Endothelial cell of umbilical vein (primary cell): ENCODE measurements at regions not wholly inside any gene's neighbourhood (a gene's known extent, or its start where the extent isn't known, plus 50 kb on each side); places are given as distances from the start of the nearest gene placed in this dataset.

ENCODE experiments used
- BruUV-seq: library from RNA; stranded (reverse); fragments of 400-500 nt; replicated peaks from 2 replicates; lab custom pipeline; 2021; lab: Mats Ljungman, UMichigan
- CTCF ChIA-PET: fragments of 300-600, 350-600 bp; sonication (Branson Sonifier 250); formaldehyde crosslinking; loops from one replicate; lab custom pipeline; 2021; ENCODE audit warnings: antibody characterized with exemption, inconsistent platforms; lab: Charles Lee
- POLR2A ChIA-PET: fragments of 300-600, 350-600 bp; sonication (Branson Sonifier 250); formaldehyde crosslinking; loops from one replicate; lab custom pipeline; 2021; ENCODE audit warnings: antibody characterized with exemption, inconsistent platforms; lab: Charles Lee
- DNase-seq: peaks from one replicate; pipeline ENCODE4 v3.0.0-alpha.2; 2011; ENCODE audit warnings: low read depth, low spot score
- FAIRE-seq: peaks from 2 replicates; lab custom pipeline; 2011; peaks lifted over from hg19 to GRCh38; lab: Jason Lieb, UNC
- H2AFZ ChIP-seq: 2 replicates; pipeline ENCODE4 v1.6.0; 2012; ENCODE audit warnings: low read depth, low read length, control low read depth, inconsistent platforms
- H3K27ac ChIP-seq: 2 replicates; pipeline ENCODE4 v1.5.1; 2011; ENCODE audit warnings: low read depth, mild to moderate bottlenecking, control low read depth, low read length, moderate library complexity; ENCODE audit not compliant: insufficient read depth
- H3K27me3 ChIP-seq, 2 experiments: 2 replicates each; pipeline versions ENCODE4 v1.6.0 to v1.6.1; 2011; ENCODE audit warnings: low read length in 2 of 2, mixed read lengths in 1 of 2; ENCODE audit not compliant: control insufficient read depth in 2 of 2, insufficient read depth in 2 of 2
- H3K36me3 ChIP-seq, 2 experiments: 2 replicates in 1 of 2; 3 replicates in 1 of 2; pipeline ENCODE4 v1.5.1; 2011; ENCODE audit warnings: low read length in 2 of 2, mild to moderate bottlenecking in 1 of 2, moderate library complexity in 1 of 2; ENCODE audit not compliant: control insufficient read depth in 2 of 2, insufficient read depth in 2 of 2; ENCODE audit errors: extremely low read depth in 1 of 2
- H3K4me1 ChIP-seq: 3 replicates; pipeline ENCODE4 v1.5.1; 2011; ENCODE audit warnings: mild to moderate bottlenecking, low read length; ENCODE audit not compliant: control insufficient read depth, insufficient read depth; ENCODE audit errors: extremely low read depth
- H3K4me2 ChIP-seq: 2 replicates; pipeline ENCODE4 v1.6.1; 2011; ENCODE audit warnings: low read length, control low read depth, mixed read lengths; ENCODE audit not compliant: insufficient read depth
- H3K4me3 ChIP-seq, 3 experiments: fragments of 200-600 bp in 1 of 3; sonication (generic), shearing (Covaris generic) in 1 of 3; replicated peaks in 1 of 3; 2 replicates each; pipeline ENCODE4 v1.5.1; 2011 to 2016; ENCODE audit warnings: control low read depth in 3 of 3, low read length in 3 of 3, mild to moderate bottlenecking in 2 of 3, inconsistent platforms in 1 of 3, low read depth in 1 of 3, moderate library complexity in 1 of 3; ENCODE audit not compliant: insufficient read depth in 1 of 3
- H3K79me2 ChIP-seq: 2 replicates; pipeline ENCODE4 v1.6.0; 2012; ENCODE audit warnings: low read length, inconsistent platforms; ENCODE audit not compliant: control insufficient read depth, insufficient read depth
- H3K9ac ChIP-seq: replicated peaks from 2 replicates; pipeline ENCODE3; 2011; ENCODE audit warnings: low read length, control low read depth; ENCODE audit not compliant: insufficient read depth; ENCODE audit errors: extremely low read depth
- H3K9me1 ChIP-seq: replicated peaks from 3 replicates; pipeline ENCODE4 v1.6.0; 2011; ENCODE audit warnings: mild to moderate bottlenecking, low read length; ENCODE audit not compliant: control insufficient read depth, insufficient read depth; ENCODE audit errors: extremely low read depth
- H3K9me3 ChIP-seq: replicated peaks from 2 replicates; pipeline ENCODE4 v1.5.1; 2012; ENCODE audit warnings: low read length, inconsistent platforms; ENCODE audit not compliant: control insufficient read depth, insufficient read depth
- H4K20me1 ChIP-seq: replicated peaks from 2 replicates; pipeline ENCODE3; 2011; ENCODE audit warnings: mild to moderate bottlenecking, low read length; ENCODE audit not compliant: control insufficient read depth, insufficient read depth; ENCODE audit errors: extremely low read depth
- EZH2 ChIP-seq: IDR thresholded peaks from 2 replicates; pipeline ENCODE4 v1.6.1; 2012; ENCODE audit warnings: borderline replicate concordance, low read depth, mild to moderate bottlenecking, moderate library complexity, low read length, inconsistent platforms; ENCODE audit not compliant: severe bottlenecking
- FOS ChIP-seq: IDR thresholded peaks from 2 replicates; pipeline ENCODE4 v1.6.1; 2011; ENCODE audit warnings: mild to moderate bottlenecking, low read length, moderate library complexity, borderline replicate concordance; ENCODE audit not compliant: insufficient read depth
- GATA2 ChIP-seq: IDR thresholded peaks from 2 replicates; pipeline ENCODE4 v1.7.0; 2011; ENCODE audit warnings: low read depth, mild to moderate bottlenecking, moderate library complexity, mixed read lengths, low read length; ENCODE audit not compliant: insufficient read length, insufficient read depth
- JUN ChIP-seq: IDR thresholded peaks from 2 replicates; pipeline ENCODE4 v1.6.1; 2011; ENCODE audit warnings: borderline replicate concordance, low read depth; ENCODE audit not compliant: insufficient read length, insufficient read depth
- MYC ChIP-seq: IDR thresholded peaks from one replicate; pipeline ENCODE4 v1.6.1; 2011; ENCODE audit warnings: mild to moderate bottlenecking, low read depth, low read length
- POLR2A ChIP-seq: IDR thresholded peaks from 2 replicates; pipeline ENCODE4 v1.6.1; 2012; ENCODE audit warnings: low read depth, mild to moderate bottlenecking, control low read depth, low read length
- POLR2AphosphoS5 ChIP-seq: IDR thresholded peaks from 2 replicates; pipeline ENCODE4 v1.6.1; 2012; ENCODE audit warnings: low read depth, mild to moderate bottlenecking, control low read depth, low read length, moderate library complexity; ENCODE audit not compliant: insufficient read depth
- dilution Hi-C: fragments of 300-500 bp; cut with MboI; formaldehyde crosslinking; loops from one replicate; pipeline ENCODE4 v1.15.0; 2019; ENCODE audit warnings: low sequenced_read_pairs; ENCODE audit not compliant: extremely low pct_ligation_motif_present
- intact Hi-C: fragments of 100-400 bp; cut with micrococcal nuclease; formaldehyde crosslinking; loops from one replicate; pipeline ENCODE4 v1.10.0; 2022
- TF ChIP-seq, protein P1 (sequence below), 2 donors: IDR thresholded peaks; 1 replicate in 1 of 2; 2 replicates in 1 of 2; pipeline ENCODE4 v1.5.1; 2011; ENCODE audit warnings: low read length in 2 of 2, mild to moderate bottlenecking in 2 of 2, moderate library complexity in 2 of 2, control low read depth in 1 of 2, inconsistent platforms in 1 of 2, low read depth in 1 of 2; ENCODE audit not compliant: insufficient read depth in 1 of 2; ENCODE audit errors: extremely low read depth in 1 of 2
- TF ChIP-seq, protein P2 (sequence below): IDR thresholded peaks from 2 replicates; pipeline ENCODE4 v1.6.1; 2011; ENCODE audit not compliant: insufficient read depth, insufficient read length

GRCh38 chr2:223182356-223182755 is 130.4 kb downstream of the KCNE4 start:
- intact Hi-C loops = no loop called here
- Histone ChIP-seq H2AFZ (no peak overlapping the region), H3K4me2 (no peak overlapping the region), H3K4me3 (no peak overlapping the region), H3K27ac (no peak overlapping the region), H3K36me3 (no peaks in the 10 kb centered on the region), H3K4me1 (no peaks in the 10 kb centered on the region), H3K27me3 (no peaks in the 10 kb centered on the region), H3K9me3 (no peaks in the 10 kb centered on the region), H3K9ac (no peak overlapping the region), H4K20me1 (no peaks in the 10 kb centered on the region), H3K79me2 (no peaks in the 10 kb centered on the region), H3K9me1 (no peaks in the 10 kb centered on the region)
- no peak for TF ChIP-seq GATA2
- no peak for TF ChIP-seq JUN
- no peak for TF ChIP-seq POLR2A
- no peak for TF ChIP-seq POLR2AphosphoS5
- TF ChIP-seq, protein P1, sequence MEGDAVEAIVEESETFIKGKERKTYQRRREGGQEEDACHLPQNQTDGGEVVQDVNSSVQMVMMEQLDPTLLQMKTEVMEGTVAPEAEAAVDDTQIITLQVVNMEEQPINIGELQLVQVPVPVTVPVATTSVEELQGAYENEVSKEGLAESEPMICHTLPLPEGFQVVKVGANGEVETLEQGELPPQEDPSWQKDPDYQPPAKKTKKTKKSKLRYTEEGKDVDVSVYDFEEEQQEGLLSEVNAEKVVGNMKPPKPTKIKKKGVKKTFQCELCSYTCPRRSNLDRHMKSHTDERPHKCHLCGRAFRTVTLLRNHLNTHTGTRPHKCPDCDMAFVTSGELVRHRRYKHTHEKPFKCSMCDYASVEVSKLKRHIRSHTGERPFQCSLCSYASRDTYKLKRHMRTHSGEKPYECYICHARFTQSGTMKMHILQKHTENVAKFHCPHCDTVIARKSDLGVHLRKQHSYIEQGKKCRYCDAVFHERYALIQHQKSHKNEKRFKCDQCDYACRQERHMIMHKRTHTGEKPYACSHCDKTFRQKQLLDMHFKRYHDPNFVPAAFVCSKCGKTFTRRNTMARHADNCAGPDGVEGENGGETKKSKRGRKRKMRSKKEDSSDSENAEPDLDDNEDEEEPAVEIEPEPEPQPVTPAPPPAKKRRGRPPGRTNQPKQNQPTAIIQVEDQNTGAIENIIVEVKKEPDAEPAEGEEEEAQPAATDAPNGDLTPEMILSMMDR (IDR thresholded peaks at IDR 0.05; ENCODE audit: extremely low read depth in 1 of 2, insufficient read depth in 1 of 2, low read depth in 1 of 2, low read length in 2 of 2) = no peak
- TF ChIP-seq MYC = no peak
- no peak for TF ChIP-seq EZH2
- TF ChIP-seq, protein P2, sequence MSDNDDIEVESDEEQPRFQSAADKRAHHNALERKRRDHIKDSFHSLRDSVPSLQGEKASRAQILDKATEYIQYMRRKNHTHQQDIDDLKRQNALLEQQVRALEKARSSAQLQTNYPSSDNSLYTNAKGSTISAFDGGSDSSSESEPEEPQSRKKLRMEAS = no peak
- no peak for TF ChIP-seq FOS
- no peak for FAIRE-seq
- dilution Hi-C loops = no loop called here
- POLR2A ChIA-PET = no interaction called here
- CTCF ChIA-PET = no interaction called here
- DNase-seq = no peak
- no TSS peak for BruUV-seq
